GM23248 (cell line): ENCODE measurements at regions not wholly inside any gene's neighbourhood (a gene's known extent, or its start where the extent isn't known, plus 50 kb on each side); places are given as distances from the start of the nearest gene placed in this dataset.

Experiments used
- DNase-seq: peaks from one replicate; pipeline ENCODE4 v3.0.0-alpha.2; 2015
- H2AFZ ChIP-seq: fragments of 200-600 bp; sonication (generic); 2 replicates; pipeline ENCODE4 v1.6.1; 2016; ENCODE audit warnings: antibody characterized with exemption
- H3F3A ChIP-seq: fragments of 200-600 bp; sonication (generic); 2 replicates; pipeline ENCODE4 v1.6.1; 2016; ENCODE audit warnings: mild to moderate bottlenecking, antibody characterized with exemption, mixed run types; ENCODE audit not compliant: insufficient read depth
- H3K27ac ChIP-seq: fragments of 200-600 bp; sonication (generic); 2 replicates; pipeline ENCODE4 v1.5.1; 2016; ENCODE audit warnings: mild to moderate bottlenecking
- H3K27me3 ChIP-seq: fragments of 200-600 bp; sonication (generic); replicated peaks from 2 replicates; pipeline ENCODE4 v1.6.1; 2016; ENCODE audit warnings: mild to moderate bottlenecking; ENCODE audit not compliant: insufficient read depth
- H3K36me3 ChIP-seq: fragments of 200-600 bp; sonication (generic); 2 replicates; pipeline ENCODE4 v1.6.1; 2016; ENCODE audit warnings: low read depth, mild to moderate bottlenecking
- H3K4me1 ChIP-seq: fragments of 200-600 bp; sonication (generic); 2 replicates; pipeline ENCODE4 v1.6.1; 2016; ENCODE audit warnings: mild to moderate bottlenecking; ENCODE audit not compliant: insufficient read depth
- H3K4me2 ChIP-seq: fragments of 200-600 bp; sonication (generic); one replicate; pipeline ENCODE4 v1.6.1; 2016; ENCODE audit warnings: mild to moderate bottlenecking; ENCODE audit not compliant: unreplicated experiment
- H3K4me3 ChIP-seq: fragments of 200-600 bp; sonication (generic); 2 replicates; pipeline ENCODE4 v1.5.1; 2016; ENCODE audit warnings: mild to moderate bottlenecking
- H3K79me2 ChIP-seq: fragments of 200-600 bp; sonication (generic); 2 replicates; pipeline ENCODE4 v1.6.1; 2016; ENCODE audit warnings: mild to moderate bottlenecking; ENCODE audit not compliant: insufficient read depth
- H3K9ac ChIP-seq: fragments of 200-600 bp; sonication (generic); 2 replicates; pipeline ENCODE4 v1.6.1; 2016; ENCODE audit warnings: mild to moderate bottlenecking
- H3K9me2 ChIP-seq: fragments of 200-600 bp; sonication (generic); 2 replicates; pipeline ENCODE4 v1.6.1; 2016; ENCODE audit warnings: mixed run types, mild to moderate bottlenecking, moderate library complexity; ENCODE audit not compliant: insufficient read depth
- H3K9me3 ChIP-seq: fragments of 200-600 bp; sonication (generic); one replicate; pipeline ENCODE4 v1.6.1; 2017; ENCODE audit warnings: low read depth
- H4K20me1 ChIP-seq: fragments of 200-600 bp; sonication (generic); 2 replicates; pipeline ENCODE4 v1.6.0; 2016; ENCODE audit not compliant: insufficient read depth
- EZH2 ChIP-seq: fragments of 200-600 bp; sonication (generic); IDR thresholded peaks from 2 replicates; pipeline ENCODE4 v1.6.1; 2018; ENCODE audit warnings: antibody characterized with exemption, mild to moderate bottlenecking; ENCODE audit not compliant: insufficient read depth, poor library complexity, severe bottlenecking
- EZH2phosphoT487 ChIP-seq: fragments of 200-600 bp; sonication (generic); IDR thresholded peaks from 2 replicates; pipeline ENCODE4 v1.6.1; 2018; ENCODE audit warnings: antibody characterized with exemption, moderate library complexity, mild to moderate bottlenecking, low read depth; ENCODE audit not compliant: insufficient read depth
- WGBS, 2 experiments: methylation state at CpG; one replicate each; pipeline ENCODE4 v1.1.6; 2015 to 2017; ENCODE audit warnings: low lambda C conversion rate in 2 of 2, low coverage in 1 of 2; ENCODE audit errors: missing lambda C conversion rate in 2 of 2; 5-methylcytosine and 5-hydroxymethylcytosine counted together
- in situ Hi-C: fragments of 300-500 bp; cut with MboI; formaldehyde crosslinking; loops from 2 replicates; pipeline ENCODE4 v1.15.0; 2020

- 22 to 24% methylated on average over 12 of the region's 12 CpGs for WGBS, 2 experiments
- H3K27me3 ChIP-seq, result no peaks in the 10 kb centered on the region
- no peaks in the 10 kb centered on the region for H3K4me1 ChIP-seq
- no peaks in the 10 kb centered on the region for H4K20me1 ChIP-seq
- H3K4me3 ChIP-seq, result no peak overlapping the region
- TF ChIP-seq EZH2phosphoT487, result no peak
- TF ChIP-seq EZH2, result no peak
- H3K27ac ChIP-seq, result no peak overlapping the region
- no peaks in the 10 kb centered on the region for H3K79me2 ChIP-seq
- H3K9me3 ChIP-seq, result no peaks in the 10 kb centered on the region
- no peak overlapping the region for H3K9ac ChIP-seq
- H3F3A ChIP-seq, result no peaks in the 10 kb centered on the region
- H3K9me2 ChIP-seq, result no peaks in the 10 kb centered on the region
- H3K4me2 ChIP-seq, result no peak overlapping the region
- H2AFZ ChIP-seq, result no peak overlapping the region
- in situ Hi-C loops, result no loop called here
- no peak for DNase-seq
- no peaks in the 10 kb centered on the region for H3K36me3 ChIP-seq
Measured at GRCh38 chr12:17159506-17160300, 553.7 kb upstream of the LMO3 start.

- Histone ChIP-seq H3K36me3 (no peaks in the 10 kb centered on the region), H3K9me3 (no peaks in the 10 kb centered on the region), H3K4me2 (no peak overlapping the region), H3K9ac (no peak overlapping the region), H3K27me3 (no peaks in the 10 kb centered on the region), H3K4me1 (no peaks in the 10 kb centered on the region), H2AFZ (no peak overlapping the region), H3F3A (no peaks in the 10 kb centered on the region), H3K79me2 (no peaks in the 10 kb centered on the region), H3K4me3 (no peak overlapping the region), H4K20me1 (no peaks in the 10 kb centered on the region), H3K27ac (no peak overlapping the region), H3K9me2 (no peaks in the 10 kb centered on the region)
- TF ChIP-seq EZH2, result no peak
- no peak for TF ChIP-seq EZH2phosphoT487
- WGBS, 2 experiments, result 31 to 32% methylated on average over 1 of the region's 1 CpG
- no peak for DNase-seq
- in situ Hi-C loops, result no loop called here
Measured at GRCh38 chr12:17158201-17158600, 552.2 kb upstream of the LMO3 start.

DNA sequence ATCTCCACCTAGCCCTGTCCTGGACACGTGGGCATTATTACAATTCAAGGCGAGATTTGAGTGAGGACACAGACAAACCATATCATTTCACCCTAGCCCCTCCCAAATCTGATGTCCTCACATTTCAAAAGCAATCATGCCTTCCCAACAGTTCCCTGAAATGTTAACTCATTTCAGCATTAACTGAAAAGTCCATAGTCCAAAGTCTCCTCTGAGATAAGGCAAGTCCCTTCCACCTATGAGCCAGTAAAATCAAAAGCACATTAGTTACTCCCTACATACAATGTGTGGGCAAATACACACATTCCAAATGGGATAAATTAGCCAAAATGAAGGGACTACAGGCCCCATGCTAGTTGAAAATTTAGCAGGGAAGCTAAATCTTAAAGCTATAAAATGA, 546.0 kb upstream of the LMO3 start:
- no peak for DNase-seq
- no peak overlapping the region for H3K4me2 ChIP-seq
- no peaks in the 10 kb centered on the region for H3K9me2 ChIP-seq
- H3K9ac ChIP-seq, result no peak overlapping the region
- no peak overlapping the region for H3K4me3 ChIP-seq
- H3K27ac ChIP-seq, result no peak overlapping the region
- H4K20me1 ChIP-seq, result no peaks in the 10 kb centered on the region
- H3K36me3 ChIP-seq, result no peaks in the 10 kb centered on the region
- no peak for TF ChIP-seq EZH2
- no peak for TF ChIP-seq EZH2phosphoT487
- H3K79me2 ChIP-seq, result no peaks in the 10 kb centered on the region
- in situ Hi-C loops, result no loop called here
- H3K9me3 ChIP-seq, result no peaks in the 10 kb centered on the region
- H2AFZ ChIP-seq, result no peak overlapping the region
- H3F3A ChIP-seq, result no peaks in the 10 kb centered on the region
- 10 to 18% methylated on average over 2 of the region's 2 CpGs for WGBS, 2 experiments
- no peaks in the 10 kb centered on the region for H3K4me1 ChIP-seq
- no peaks in the 10 kb centered on the region for H3K27me3 ChIP-seq

DNA sequence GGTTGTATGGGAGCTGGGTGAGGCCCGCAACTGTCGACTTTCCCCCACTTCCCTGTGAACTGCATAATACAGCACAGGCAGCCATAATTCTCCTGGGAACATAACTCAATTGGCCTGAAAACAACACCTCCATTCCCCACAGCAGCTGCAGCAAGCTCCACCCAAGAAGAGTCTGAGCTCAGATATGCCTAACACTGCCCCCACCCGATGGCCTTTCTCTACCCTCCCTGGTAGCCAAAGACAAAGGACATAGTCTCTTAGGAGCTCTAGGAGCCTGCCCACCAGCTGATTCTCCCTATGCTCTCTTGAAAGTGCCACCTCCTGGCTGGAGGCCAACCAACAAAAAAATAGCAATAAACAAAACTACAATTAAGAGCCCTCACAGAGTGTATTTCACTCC, 542.7 kb upstream of the LMO3 start:
- H3K27ac ChIP-seq, result no peak overlapping the region
- H2AFZ ChIP-seq, result no peak overlapping the region
- H3K9me2 ChIP-seq, result no peaks in the 10 kb centered on the region
- no peaks in the 10 kb centered on the region for H3K27me3 ChIP-seq
- no peak for DNase-seq
- WGBS, 2 experiments, result 8 to 34% methylated on average over 3 of the region's 3 CpGs
- no peaks in the 10 kb centered on the region for H3K4me1 ChIP-seq
- H3K9me3 ChIP-seq, result no peaks in the 10 kb centered on the region
- TF ChIP-seq EZH2, result no peak
- TF ChIP-seq EZH2phosphoT487, result no peak
- no peak overlapping the region for H3K4me2 ChIP-seq
- H3F3A ChIP-seq, result no peaks in the 10 kb centered on the region
- no peaks in the 10 kb centered on the region for H4K20me1 ChIP-seq
- no peaks in the 10 kb centered on the region for H3K79me2 ChIP-seq
- H3K36me3 ChIP-seq, result no peaks in the 10 kb centered on the region
- in situ Hi-C loops, result no loop called here
- no peak overlapping the region for H3K9ac ChIP-seq
- H3K4me3 ChIP-seq, result no peak overlapping the region
